Upper lobe of left lung (tissue), 4 donors: ENCODE measurements at regions not wholly inside any gene's neighbourhood (a gene's known extent, or its start where the extent isn't known, plus 50 kb on each side); places are given as distances from the start of the nearest gene placed in this dataset.

Source experiments
- POLR2AphosphoS5 ChIP-seq, 2 donors: sonication (generic); formaldehyde crosslinking; IDR thresholded peaks; one replicate each; pipeline ENCODE4 v1.5.1; 2017; ENCODE audit warnings: antibody characterized with exemption in 2 of 2
- TF ChIP-seq, protein P1 (sequence below), 6 experiments: fragments of 450-650 bp in 4 of 6; fragments of 200-600 bp in 2 of 6; sonication (generic) in 2 of 6; IDR thresholded peaks; one replicate each; pipeline ENCODE4 v1.5.1; 2016 to 2019; ENCODE audit warnings: antibody characterized with exemption in 6 of 6

GRCh38 chr13:33676045-33676989 lies 141.6 kb upstream of the RFC3 start:
- TF ChIP-seq POLR2AphosphoS5 (IDR thresholded peaks at IDR 0.05), result no peak
- TF ChIP-seq, protein P1, sequence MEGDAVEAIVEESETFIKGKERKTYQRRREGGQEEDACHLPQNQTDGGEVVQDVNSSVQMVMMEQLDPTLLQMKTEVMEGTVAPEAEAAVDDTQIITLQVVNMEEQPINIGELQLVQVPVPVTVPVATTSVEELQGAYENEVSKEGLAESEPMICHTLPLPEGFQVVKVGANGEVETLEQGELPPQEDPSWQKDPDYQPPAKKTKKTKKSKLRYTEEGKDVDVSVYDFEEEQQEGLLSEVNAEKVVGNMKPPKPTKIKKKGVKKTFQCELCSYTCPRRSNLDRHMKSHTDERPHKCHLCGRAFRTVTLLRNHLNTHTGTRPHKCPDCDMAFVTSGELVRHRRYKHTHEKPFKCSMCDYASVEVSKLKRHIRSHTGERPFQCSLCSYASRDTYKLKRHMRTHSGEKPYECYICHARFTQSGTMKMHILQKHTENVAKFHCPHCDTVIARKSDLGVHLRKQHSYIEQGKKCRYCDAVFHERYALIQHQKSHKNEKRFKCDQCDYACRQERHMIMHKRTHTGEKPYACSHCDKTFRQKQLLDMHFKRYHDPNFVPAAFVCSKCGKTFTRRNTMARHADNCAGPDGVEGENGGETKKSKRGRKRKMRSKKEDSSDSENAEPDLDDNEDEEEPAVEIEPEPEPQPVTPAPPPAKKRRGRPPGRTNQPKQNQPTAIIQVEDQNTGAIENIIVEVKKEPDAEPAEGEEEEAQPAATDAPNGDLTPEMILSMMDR (IDR thresholded peaks at IDR 0.05), result no peak
